Ecto neural progenitor cell (in vitro differentiated cells): ENCODE measurements at regions not wholly inside any gene's neighbourhood (a gene's known extent, or its start where the extent isn't known, plus 50 kb on each side); places are given as distances from the start of the nearest gene placed in this dataset.

Experiments used
- DNase-seq: peaks from one replicate; pipeline ENCODE4 v3.0.0-alpha.2; 2018; ENCODE audit warnings: low spot score

DNA sequence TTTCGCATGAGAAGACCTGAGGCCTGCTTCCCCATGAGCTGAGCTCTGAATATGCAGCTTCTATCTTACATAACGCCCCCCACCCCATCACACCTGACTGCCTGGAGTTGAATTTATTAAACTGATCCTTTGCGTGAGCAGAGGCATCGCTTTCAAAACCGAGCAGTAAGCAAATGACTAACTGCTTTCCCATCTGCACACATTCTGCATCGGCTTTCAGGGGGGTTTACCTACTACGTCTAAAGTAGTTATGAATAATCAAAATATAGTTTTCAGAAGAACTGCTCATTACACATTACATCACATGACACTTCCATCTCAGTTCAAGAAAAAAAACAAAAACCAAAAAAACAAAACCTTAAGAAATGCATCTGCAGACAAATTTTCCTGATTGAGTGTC is 54.7 kb upstream of the EGR2 start:
- no peak for DNase-seq

DNA sequence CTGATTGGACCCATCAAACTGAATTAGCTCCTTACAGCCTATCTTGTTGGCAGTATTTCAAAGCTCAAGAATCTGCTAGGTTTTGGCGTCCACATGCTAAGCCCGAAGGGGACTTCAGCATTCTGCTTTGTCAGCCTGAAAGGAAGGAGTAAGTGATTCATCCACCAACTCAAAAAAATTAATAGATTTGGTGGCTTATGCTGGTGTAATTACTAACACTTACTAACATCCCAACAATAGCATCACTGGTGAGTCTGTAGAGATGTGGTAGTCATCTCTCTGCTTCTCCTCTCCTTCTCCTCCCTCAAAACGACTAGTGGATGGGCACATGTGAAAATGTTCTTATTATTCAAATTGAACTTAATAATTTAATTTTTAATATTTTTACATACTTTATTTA is 53.8 kb upstream of the EGR2 start:
- DNase-seq = no peak

DNA sequence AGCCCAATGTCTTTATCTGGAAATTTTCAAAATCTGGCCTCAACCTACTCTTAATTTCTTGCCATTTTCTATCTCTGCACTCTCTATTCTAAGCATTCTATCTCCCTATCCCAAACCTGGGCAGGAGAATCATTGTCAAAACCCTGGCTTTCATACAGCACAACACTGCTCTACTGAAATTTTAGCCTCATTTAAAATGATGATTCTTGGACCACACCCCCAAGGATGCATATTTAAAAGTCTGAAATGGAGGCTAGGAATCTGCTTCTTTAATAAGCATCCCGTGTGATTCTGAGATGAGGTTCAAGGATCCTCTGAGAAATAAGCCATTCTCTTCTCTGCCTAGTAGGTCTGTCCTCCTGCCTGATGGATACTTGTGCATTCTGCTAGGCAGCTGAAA is 50.8 kb upstream of the EGR2 start:
- DNase-seq = no peak

DNA sequence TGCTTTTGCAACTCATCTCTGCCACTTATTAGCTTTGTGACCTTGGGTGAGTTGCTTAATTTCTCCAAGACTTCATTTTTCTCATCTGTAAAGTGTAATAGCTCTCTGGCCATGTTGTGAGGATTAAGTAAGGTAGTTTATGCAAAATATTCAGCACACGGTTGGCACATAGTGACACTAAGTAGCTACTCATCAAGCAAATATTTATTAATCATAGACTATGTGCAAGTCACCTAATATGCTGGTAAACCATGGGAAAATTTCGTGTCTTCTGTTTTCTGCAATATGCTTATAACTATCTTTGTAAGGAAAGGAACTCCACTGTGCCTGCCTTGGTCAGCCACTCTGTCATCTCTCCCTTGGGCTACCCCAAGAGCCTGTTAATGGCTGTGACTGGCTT is 50.3 kb upstream of the EGR2 start:
- no peak for DNase-seq
